HFFc6 (cell line): ENCODE measurements at regions not wholly inside any gene's neighbourhood (a gene's known extent, or its start where the extent isn't known, plus 50 kb on each side); places are given as distances from the start of the nearest gene placed in this dataset.

Experiments
- DNase-seq: peaks from one replicate; pipeline ENCODE4 v3.0.0-alpha.2; 2018
- H3K27ac Mint-ChIP-seq: 2 replicates; pipeline ENCODE4 v1.8.0; 2020; ENCODE audit warnings: mild to moderate bottlenecking, mixed read lengths
- H3K27me3 Mint-ChIP-seq: 2 replicates; pipeline ENCODE4 v1.8.0; 2021; ENCODE audit warnings: mild to moderate bottlenecking, moderate library complexity, mixed read lengths; ENCODE audit not compliant: insufficient read depth
- H3K36me3 Mint-ChIP-seq: 2 replicates; pipeline ENCODE4 v1.8.0; 2021; ENCODE audit warnings: low read depth, mixed read lengths
- H3K4me1 Mint-ChIP-seq: 2 replicates; pipeline ENCODE4 v1.8.0; 2020; ENCODE audit warnings: low read depth, mixed read lengths
- H3K4me3 Mint-ChIP-seq: 2 replicates; pipeline ENCODE4 v1.8.0; 2020; ENCODE audit warnings: mild to moderate bottlenecking, moderate library complexity, mixed read lengths
- H3K9me3 Mint-ChIP-seq: 2 replicates; pipeline ENCODE4 v1.8.0; 2020; ENCODE audit warnings: mild to moderate bottlenecking, mixed read lengths
- TF ChIP-seq, protein P1 (sequence below): fragments of 200-600 bp; sonication (generic); IDR thresholded peaks from 2 replicates; pipeline ENCODE4 v1.5.0; 2021; ENCODE audit warnings: antibody characterized with exemption, mild to moderate bottlenecking

DNA sequence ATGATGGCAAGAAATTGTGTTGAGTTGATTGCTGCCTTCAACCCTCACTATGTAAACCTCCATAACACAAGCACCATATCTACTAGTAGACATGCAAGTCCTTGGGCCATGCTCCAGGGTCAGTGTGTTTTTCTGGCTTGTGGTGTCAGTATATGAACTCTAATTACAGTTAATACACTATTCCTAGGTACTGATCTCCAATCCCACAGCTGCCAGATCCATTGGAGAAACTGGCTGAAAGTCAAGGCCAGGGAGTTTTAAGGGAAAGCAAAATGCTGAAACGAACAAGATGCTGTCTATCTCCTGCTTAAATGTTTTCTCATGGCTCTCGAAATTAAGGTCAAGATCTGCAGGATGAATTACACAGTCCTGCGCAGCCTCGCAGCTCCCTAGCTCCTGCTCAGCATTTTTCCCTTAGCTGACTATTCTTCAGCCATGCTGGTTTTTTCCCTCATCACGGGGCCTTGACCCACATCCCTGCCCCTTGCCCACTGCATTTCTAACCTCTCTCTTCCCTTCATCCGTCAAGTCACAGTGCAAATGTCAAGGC, 425.0 kb upstream of the ADAMTS9 start:
- Mint-ChIP-seq H3K4me1 (no peaks in the 10 kb centered on the region), H3K27ac (no peak overlapping the region), H3K27me3 (no peaks in the 10 kb centered on the region; the same call in 1 of the 2 replicates), H3K36me3 (no peaks in the 10 kb centered on the region), H3K9me3 (peaks cover 37% of the 10 kb centered on the region), H3K4me3 (no peak overlapping the region)
- DNase-seq = no peak
- TF ChIP-seq, protein P1, sequence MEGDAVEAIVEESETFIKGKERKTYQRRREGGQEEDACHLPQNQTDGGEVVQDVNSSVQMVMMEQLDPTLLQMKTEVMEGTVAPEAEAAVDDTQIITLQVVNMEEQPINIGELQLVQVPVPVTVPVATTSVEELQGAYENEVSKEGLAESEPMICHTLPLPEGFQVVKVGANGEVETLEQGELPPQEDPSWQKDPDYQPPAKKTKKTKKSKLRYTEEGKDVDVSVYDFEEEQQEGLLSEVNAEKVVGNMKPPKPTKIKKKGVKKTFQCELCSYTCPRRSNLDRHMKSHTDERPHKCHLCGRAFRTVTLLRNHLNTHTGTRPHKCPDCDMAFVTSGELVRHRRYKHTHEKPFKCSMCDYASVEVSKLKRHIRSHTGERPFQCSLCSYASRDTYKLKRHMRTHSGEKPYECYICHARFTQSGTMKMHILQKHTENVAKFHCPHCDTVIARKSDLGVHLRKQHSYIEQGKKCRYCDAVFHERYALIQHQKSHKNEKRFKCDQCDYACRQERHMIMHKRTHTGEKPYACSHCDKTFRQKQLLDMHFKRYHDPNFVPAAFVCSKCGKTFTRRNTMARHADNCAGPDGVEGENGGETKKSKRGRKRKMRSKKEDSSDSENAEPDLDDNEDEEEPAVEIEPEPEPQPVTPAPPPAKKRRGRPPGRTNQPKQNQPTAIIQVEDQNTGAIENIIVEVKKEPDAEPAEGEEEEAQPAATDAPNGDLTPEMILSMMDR = no peak

DNA sequence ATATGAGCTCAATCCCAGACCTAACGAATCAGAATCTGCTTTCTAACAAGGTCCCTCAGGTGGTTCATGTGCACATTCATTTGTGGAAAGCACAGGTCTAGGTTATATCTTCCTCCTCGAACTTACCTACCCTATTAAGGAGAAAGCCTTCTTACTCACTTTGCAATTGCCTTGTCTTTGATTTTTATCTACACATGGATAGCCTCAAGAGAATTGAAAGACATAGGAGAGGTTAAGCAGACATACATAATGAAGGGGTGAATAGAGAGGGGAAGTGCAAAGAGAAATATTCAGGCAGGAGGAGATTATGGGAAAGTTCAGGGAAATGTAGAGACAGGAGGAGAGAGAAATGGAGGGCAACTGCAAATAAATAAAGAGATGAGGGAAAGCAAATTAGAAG, 422.9 kb upstream of the ADAMTS9 start:
- Mint-ChIP-seq H3K36me3 (no peaks in the 10 kb centered on the region), H3K9me3 (peaks cover 25% of the 10 kb centered on the region), H3K27me3 (no peaks in the 10 kb centered on the region; the same call in none of the 2 replicates), H3K4me3 (no peak overlapping the region), H3K4me1 (no peaks in the 10 kb centered on the region), H3K27ac (no peak overlapping the region)
- TF ChIP-seq, protein P1 = no peak
- DNase-seq = no peak

DNA sequence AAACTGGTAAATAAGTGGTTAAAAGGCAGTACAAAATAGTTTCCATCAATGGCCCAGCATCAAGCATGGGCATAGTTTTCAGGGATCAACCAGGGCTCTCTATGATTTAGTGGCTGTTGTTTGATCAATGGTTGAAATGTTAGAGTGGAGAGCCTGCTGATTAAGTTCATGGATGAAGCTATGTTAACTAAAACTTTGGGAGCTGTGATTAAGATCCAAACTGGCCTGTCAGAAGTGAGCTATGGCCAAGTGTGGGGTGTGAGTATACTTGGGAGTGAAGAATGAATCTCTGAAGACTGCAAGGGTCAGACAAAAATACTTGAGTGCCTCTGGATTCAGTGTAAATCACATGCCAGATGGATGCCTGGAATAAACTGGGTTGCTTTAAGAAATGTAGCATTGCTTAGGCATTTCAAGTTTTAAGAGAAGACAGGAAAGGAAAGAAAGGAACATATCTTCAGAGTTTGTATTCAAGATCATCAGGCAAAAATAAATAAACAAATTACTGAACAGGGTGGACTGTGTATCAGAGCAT, 422.2 kb upstream of the ADAMTS9 start:
- H3K27ac Mint-ChIP-seq = no peak overlapping the region
- H3K9me3 Mint-ChIP-seq = peaks cover 25% of the 10 kb centered on the region
- DNase-seq = no peak
- H3K27me3 Mint-ChIP-seq = no peaks in the 10 kb centered on the region; the same call in none of the 2 replicates
- H3K4me3 Mint-ChIP-seq = no peak overlapping the region
- TF ChIP-seq, protein P1 = no peak
- no peaks in the 10 kb centered on the region for H3K4me1 Mint-ChIP-seq
- no peaks in the 10 kb centered on the region for H3K36me3 Mint-ChIP-seq

DNA sequence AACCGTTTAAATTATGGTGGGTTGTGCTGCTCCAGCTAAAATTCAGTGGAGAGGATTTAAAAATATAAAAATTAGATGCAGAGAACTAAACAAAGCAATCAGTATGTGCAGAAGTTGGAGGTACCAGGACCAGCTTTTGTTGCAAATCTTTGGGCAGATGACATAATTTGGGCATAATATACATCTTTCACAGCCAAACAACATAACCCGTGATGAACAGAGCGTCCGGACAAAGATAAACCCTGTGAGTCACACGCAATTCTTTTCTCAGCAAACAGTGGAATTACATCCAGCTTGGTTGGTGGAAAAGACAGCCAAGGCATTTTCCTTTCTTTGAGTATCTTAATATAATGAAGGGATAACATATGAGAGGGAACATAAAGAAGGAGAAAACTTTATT, 419.4 kb upstream of the ADAMTS9 start:
- Mint-ChIP-seq H3K9me3 (peaks cover 14% of the 10 kb centered on the region), H3K4me1 (no peaks in the 10 kb centered on the region), H3K27me3 (no peaks in the 10 kb centered on the region; the same call in 1 of the 2 replicates), H3K4me3 (no peak overlapping the region), H3K36me3 (no peaks in the 10 kb centered on the region), H3K27ac (no peak overlapping the region)
- DNase-seq = no peak
- TF ChIP-seq, protein P1 = no peak

DNA sequence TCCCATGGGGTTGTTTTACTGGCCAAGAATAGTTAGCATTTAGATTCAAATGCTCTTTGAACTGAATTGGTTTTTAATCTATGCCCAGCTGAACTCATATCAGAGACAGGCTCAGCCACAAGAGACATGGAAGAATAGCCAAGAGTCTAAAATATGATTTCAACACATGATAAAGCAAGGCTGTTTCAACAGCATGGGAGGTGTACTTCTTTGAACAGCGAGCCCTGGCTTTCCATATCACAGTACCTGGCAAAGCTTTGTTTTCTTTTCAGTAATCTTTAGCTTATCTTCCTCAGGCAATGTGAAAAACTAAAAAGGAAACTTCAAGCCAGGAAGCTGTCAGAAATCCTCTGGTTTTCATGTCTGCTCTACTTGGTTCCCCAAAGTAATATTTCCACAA, 413.6 kb upstream of the ADAMTS9 start:
- Mint-ChIP-seq H3K4me1 (no peaks in the 10 kb centered on the region), H3K27me3 (no peaks in the 10 kb centered on the region), H3K4me3 (no peak overlapping the region), H3K27ac (no peak overlapping the region), H3K9me3 (peaks cover 10% of the 10 kb centered on the region), H3K36me3 (no peaks in the 10 kb centered on the region)
- DNase-seq = no peak
- TF ChIP-seq, protein P1 = no peak
